Astrocyte of the cerebellum (primary cell): ENCODE measurements at regions not wholly inside any gene's neighbourhood (a gene's known extent, or its start where the extent isn't known, plus 50 kb on each side); places are given as distances from the start of the nearest gene placed in this dataset.
"Not testable (repeated sequence)": the region's sequence is repeated elsewhere in the genome, so short reads cannot be mapped to it uniquely, and the experiment has no call there.

Source experiments
- DNase-seq: peaks from one replicate; pipeline ENCODE4 v3.0.0-alpha.2; 2011; ENCODE audit warnings: low read depth
- H3K4me3 ChIP-seq: 2 replicates; pipeline ENCODE4 v1.5.1; 2011; ENCODE audit warnings: mild to moderate bottlenecking, low read depth, low read length, moderate library complexity
- in situ Hi-C: cut with HindIII; loops from 2 replicates; pipeline ENCODE4 v1.10.0; 2017; ENCODE audit warnings: low sequenced_read_pairs
- TF ChIP-seq, protein P1 (sequence below): IDR thresholded peaks from 2 replicates; pipeline ENCODE4 v1.5.1; 2012; ENCODE audit warnings: low read length, low read depth, moderate library complexity, mild to moderate bottlenecking; ENCODE audit errors: missing control alignments

DNA sequence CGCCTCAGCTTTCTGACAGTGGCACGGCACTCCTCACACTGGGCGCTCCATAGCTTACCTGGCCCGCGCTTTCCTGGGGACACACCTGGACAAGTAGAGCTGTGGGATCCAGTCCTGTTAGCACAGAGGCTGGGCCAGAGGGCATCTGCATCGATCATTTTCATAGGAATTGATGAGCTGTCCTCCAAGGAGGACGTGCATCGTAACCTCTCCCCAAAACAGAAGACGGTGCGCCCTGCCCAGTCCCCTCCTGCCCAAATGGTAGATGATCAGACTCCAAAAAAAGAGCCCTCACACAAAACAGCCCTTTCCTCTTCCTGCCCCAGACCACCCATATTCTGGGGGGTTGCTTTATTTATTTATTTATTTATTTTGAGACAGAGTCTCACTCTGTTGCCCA lies 161.2 kb downstream of the CTTN start:
- in situ Hi-C loops = loop anchor here (5.0 kb wide), 2 partner anchors 52 to 88 kb away; no protein-coding TSS in a partner anchor
- DNase-seq = no peak
- TF ChIP-seq, protein P1, sequence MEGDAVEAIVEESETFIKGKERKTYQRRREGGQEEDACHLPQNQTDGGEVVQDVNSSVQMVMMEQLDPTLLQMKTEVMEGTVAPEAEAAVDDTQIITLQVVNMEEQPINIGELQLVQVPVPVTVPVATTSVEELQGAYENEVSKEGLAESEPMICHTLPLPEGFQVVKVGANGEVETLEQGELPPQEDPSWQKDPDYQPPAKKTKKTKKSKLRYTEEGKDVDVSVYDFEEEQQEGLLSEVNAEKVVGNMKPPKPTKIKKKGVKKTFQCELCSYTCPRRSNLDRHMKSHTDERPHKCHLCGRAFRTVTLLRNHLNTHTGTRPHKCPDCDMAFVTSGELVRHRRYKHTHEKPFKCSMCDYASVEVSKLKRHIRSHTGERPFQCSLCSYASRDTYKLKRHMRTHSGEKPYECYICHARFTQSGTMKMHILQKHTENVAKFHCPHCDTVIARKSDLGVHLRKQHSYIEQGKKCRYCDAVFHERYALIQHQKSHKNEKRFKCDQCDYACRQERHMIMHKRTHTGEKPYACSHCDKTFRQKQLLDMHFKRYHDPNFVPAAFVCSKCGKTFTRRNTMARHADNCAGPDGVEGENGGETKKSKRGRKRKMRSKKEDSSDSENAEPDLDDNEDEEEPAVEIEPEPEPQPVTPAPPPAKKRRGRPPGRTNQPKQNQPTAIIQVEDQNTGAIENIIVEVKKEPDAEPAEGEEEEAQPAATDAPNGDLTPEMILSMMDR = no peak
- H3K4me3 ChIP-seq = no peak overlapping the region

DNA sequence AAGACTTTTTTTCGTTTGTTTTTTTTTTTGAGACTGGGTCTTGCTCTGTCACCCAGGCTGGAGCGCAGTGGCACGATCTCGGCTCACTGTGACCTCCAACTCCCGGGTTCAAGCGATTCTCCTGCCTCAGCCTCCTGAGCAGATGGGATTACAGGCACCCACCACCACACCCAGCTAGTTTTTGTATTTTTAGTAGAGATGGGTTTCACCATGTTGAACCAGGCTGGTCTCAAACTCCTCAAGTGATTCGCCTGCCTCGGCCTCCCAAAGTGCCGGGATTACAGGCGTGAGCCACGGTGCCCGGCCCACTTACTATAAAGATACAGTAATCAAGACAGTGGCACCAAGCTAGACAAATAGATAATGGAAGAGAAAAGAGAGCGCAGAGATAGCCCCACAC lies 162.3 kb downstream of the CTTN start:
- H3K4me3 ChIP-seq, DNase-seq, in situ Hi-C loops: not testable (repeated sequence)

DNA sequence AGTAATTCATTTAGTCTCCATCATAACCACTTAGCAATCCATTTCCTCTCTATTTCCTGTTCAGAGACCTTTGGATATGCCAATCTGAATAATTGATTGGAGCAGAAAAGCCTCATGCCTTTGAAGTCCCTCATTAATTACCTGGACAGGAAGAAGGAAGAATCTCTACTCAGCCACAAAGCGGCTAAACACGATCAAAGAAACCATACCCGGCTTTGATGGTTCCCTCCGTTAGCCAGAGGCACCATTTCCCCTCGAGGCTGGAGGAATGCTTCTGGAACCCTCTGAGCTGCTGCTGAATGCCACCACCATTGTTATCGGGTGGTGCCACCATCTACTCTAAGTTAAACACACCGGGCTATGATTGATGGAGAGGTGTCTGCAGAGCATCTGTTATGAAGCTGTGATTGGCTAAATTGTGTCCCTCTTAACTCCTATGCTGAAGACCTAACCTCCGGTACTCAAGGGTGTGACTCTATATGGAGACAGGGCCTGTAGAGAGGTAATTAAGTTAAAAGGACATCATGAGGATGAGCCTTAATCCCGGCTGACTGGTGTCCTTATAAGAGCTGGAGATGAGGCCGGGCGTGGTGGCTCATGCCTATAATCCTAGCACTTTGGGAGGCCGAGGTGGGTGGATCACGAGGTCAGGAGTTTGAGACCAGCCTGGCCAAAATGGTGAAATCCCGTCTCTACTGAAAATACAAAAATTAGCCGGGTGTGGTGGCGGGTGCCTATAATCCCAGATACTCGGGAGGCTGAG lies 168.6 kb downstream of the CTTN start:
- no peak for DNase-seq
- TF ChIP-seq, protein P1 = no peak
- in situ Hi-C loops = no loop called here
- no peak overlapping the region for H3K4me3 ChIP-seq

DNA sequence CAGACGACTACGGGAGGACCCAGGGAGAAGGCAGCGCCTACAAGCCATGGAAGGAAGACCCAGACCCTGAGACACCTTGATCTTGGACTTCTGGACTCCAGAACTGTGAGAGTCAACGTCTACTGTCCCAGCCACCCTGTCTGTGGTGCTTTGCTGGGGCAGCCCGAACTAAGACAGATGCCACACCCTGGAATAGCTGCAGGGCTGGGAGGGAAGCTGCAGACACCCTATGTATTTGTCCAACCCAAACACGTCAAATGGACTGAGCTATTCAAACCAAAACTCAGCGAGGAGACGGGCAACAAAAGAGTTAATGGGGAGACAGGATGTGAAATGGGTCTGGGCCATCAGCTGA lies 169.3 kb downstream of the CTTN start:
- H3K4me3 ChIP-seq = no peak overlapping the region
- in situ Hi-C loops = no loop called here
- no peak for DNase-seq
- TF ChIP-seq, protein P1 = no peak

DNA sequence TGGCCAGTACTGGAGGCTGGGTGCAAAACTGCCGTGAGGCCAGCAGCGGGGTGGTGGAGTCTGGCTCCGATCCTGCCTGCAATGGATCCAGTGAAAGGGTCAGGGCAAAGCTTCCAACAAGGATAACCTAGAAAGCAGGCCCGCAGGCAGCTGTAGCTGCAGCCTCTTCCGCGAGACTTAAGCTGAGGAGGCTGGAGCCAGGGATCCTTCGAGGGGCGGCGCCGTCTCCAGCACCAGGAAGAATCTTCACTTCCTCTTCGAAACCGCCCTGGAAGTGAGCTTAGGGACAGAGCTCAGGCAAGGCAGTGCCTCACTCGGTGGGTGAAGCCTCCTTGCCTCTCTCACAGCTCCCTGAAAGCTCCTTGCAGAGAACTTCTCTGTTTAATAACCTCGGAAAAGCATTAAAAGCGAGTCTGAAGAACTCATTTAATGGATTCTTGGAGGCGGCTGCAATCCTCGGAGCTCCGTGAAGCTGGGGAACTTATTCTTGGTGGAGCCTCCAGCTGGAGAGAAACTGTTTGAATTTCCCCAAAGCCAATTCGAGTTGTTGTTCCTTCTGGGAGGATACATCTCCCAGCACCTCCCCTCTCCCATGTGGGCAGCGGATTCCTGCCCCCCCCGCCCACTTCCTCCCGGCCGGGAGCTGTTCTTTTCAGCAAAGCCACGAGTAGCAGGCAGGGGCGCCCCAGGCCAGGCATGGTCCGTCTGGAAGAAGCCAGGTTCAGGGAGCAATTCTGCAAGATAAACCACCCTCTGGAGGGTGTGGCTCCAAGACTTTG lies 169.9 kb downstream of the CTTN start:
- H3K4me3 ChIP-seq = peak overlapping the region; percentile 19
- no peak for DNase-seq
- TF ChIP-seq, protein P1 = no peak
- in situ Hi-C loops = no loop called here

DNA sequence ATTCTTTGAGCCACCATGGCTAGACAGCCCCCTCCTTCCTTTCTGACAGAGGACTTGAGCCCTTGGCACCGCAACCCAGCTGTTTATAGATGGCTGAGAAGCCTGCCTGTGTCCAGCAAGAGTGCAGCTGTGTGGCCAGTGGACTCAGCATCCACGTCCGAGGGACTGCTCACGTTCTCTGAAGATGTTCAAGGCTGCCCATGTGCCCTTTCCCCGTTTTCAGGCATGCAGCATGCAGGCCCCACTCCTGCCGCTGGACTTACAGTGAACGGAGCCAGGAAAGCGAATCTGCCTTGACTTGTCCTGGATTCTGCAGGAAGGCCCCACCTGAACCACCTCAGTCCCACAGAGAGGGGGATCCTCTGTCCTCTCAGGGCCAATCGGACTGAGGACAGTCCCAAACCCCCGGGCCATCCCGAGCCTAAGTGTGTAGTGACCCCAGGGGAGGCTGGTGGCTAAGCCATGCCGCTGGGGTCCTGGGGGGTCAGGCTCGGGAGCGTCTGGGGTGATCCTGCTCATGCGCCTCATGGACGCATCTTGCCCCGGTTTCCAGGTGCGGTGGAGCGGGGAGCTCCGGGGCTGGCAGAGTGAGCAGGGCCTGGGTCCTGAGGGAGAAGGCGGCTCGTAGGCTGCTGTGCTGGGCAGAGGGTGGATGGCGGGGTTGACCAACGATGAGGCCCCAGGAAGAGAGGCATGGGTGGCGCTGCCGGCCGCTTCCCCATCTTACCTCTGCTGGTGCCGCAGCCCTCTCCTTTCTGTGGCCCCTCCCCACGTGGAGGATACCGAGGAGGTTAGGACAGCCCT lies 170.7 kb downstream of the CTTN start:
- DNase-seq = no peak
- TF ChIP-seq, protein P1 = no peak
- in situ Hi-C loops = no loop called here
- no peak overlapping the region for H3K4me3 ChIP-seq
